GM12892 (cell line): ENCODE measurements at regions not wholly inside any gene's neighbourhood (a gene's known extent, or its start where the extent isn't known, plus 50 kb on each side); places are given as distances from the start of the nearest gene placed in this dataset.

Source experiments
- POLR2A ChIP-seq: IDR thresholded peaks from 2 replicates; pipeline ENCODE4 v1.6.1; 2011; ENCODE audit warnings: low read depth, low read length, control low read depth
- POLR2AphosphoS5 ChIP-seq: IDR thresholded peaks from 2 replicates; pipeline ENCODE4 v1.6.1; 2011; ENCODE audit warnings: low read depth, low read length, control low read depth
- TAF1 ChIP-seq: IDR thresholded peaks from 2 replicates; pipeline ENCODE4 v1.6.1; 2011; ENCODE audit warnings: low read depth, mild to moderate bottlenecking, control low read depth, low read length, borderline replicate concordance

DNA sequence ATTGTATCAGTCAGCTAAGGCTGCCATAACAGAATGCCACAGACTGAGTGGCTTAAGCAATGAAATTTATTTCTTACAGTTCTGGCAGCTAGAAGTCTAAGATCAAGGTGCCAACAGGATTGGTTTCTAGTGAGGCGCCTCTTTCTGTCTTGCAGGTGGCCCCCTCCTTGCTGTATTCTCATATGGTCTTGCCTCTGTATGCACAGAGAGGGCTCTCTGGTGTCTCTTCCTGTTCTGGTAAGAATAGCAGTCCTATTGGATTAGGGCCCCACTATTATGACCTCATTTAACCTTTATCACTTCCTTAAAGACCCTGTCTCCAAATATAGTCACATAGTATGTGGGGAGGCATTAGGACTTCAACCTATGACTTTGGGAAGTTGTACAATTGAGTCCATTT lies 253.9 kb downstream of the EDEM1 start:
- TF ChIP-seq TAF1 (no peak), POLR2A (no peak), POLR2AphosphoS5 (no peak)
